ENCODE measurements at regions not wholly inside any gene's neighbourhood (a gene's known extent, or its start where the extent isn't known, plus 50 kb on each side); places are given as distances from the start of the nearest gene placed in this dataset.
"Not testable (repeated sequence)": the region's sequence is repeated elsewhere in the genome, so short reads cannot be mapped to it uniquely, and the experiment has no call there.

GRCh38 chr2:82811946-82812345 is 1647.1 kb downstream of the SUCLG1 start:
- DNase-seq (ENCODE audit: low spot score), result no peak

GRCh38 chr2:82803307-82803706 is 1655.8 kb downstream of the SUCLG1 start:
- no peak for DNase-seq (ENCODE audit: low spot score)

- no peak for DNase-seq (ENCODE audit: low spot score)
Measured at GRCh38 chr2:82797469-82797868, 1661.6 kb downstream of the SUCLG1 start.

DNA sequence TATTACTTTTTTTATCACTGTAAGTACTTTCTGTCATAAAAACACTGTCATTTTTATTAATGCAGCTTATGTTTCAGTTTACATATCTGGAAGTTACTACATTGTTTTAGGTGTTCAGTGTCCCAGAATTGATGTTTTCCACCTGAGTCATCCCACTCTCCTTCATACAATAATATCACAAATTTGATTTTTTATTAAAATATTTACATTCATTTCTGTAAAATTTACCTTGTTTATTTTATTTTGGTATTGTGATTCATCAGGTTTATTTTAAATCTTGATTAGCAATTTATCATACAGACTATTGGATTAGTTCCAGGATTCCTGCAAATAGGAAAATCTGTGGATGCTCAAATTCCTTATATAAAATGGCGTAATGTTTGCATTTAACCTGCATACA is 1662.9 kb downstream of the SUCLG1 start:
- no peak for DNase-seq (ENCODE audit: low spot score)

GRCh38 chr2:82795446-82795845 is 1663.6 kb downstream of the SUCLG1 start:
- DNase-seq (ENCODE audit: low spot score), result no peak

GRCh38 chr2:82793711-82794435 is 1665.2 kb downstream of the SUCLG1 start:
- no peak for DNase-seq (ENCODE audit: low spot score)

DNA sequence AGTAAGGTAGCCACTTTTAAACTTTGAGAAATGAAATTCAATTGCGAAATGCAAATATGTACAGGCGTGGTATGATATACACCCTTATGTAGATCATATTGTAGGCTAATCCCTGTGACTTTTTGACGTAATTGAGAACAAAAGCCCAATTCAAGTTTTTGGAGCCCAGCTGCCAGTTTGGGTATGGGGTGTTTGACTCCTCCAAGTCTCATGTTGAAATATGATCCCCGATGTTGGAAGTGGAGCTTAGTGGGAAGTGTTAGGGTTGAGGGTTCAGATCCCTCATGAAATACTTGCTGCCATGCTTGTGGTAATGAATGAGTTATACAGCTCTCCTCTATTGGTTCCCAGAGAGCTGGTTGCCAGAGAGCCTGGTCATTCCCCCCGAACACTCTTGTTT is 1666.8 kb downstream of the SUCLG1 start:
- DNase-seq (ENCODE audit: low spot score), result no peak

GRCh38 chr2:82790206-82791021 is 1668.7 kb downstream of the SUCLG1 start:
- no peak for DNase-seq (ENCODE audit: low spot score)

- no peak for DNase-seq (ENCODE audit: low spot score)
Measured at GRCh38 chr2:82789851-82790205, 1669.3 kb downstream of the SUCLG1 start.

- no peak for DNase-seq (ENCODE audit: low spot score)
Measured at GRCh38 chr2:82781176-82781915, 1677.7 kb downstream of the SUCLG1 start.

DNA sequence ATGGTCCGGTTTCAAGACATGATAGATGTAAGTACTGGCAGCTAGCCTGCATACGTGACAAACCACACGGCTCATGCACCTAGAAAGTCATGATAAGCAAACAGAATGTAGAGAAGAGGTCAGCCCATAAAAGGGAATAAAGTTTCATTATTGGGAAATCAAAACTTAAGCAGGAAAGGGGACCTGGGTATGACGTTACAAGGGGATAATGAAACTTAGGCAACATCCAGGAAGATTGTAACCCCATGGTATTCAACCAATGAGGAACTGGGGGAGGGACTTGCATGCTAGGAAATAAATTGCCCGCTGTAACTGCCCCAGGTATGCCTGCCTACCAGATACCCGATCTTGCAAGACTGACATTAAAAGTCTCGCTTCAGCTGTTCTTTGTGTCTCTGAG is 1679.0 kb downstream of the SUCLG1 start:
- no peak for DNase-seq (ENCODE audit: low spot score)

DNA sequence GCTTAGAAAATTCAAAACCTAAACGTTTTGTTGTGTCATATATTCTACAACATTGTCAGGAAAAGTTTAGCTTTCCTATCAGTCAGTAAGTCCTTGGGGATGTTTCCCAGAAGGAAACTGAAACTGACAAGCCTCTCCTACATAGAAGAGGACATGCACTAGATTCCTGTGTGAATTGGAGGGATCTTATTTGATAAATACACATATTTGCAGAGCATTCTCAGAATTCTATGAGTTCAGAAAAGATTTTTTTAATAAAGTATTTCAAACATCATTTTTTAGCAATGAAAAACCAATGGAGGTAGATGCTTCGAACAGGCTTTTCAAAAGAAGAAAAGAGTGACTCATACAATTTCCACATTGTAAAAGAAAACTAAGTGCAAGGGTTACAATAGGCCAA is 1706.7 kb downstream of the SUCLG1 start:
- DNase-seq (ENCODE audit: low spot score), result no peak

- no peak for DNase-seq (ENCODE audit: low spot score)
Measured at GRCh38 chr2:82748653-82749052, 1710.4 kb downstream of the SUCLG1 start.

- no peak for DNase-seq (ENCODE audit: low spot score)
Measured at GRCh38 chr2:82740527-82740926, 1718.6 kb downstream of the SUCLG1 start.

DNA sequence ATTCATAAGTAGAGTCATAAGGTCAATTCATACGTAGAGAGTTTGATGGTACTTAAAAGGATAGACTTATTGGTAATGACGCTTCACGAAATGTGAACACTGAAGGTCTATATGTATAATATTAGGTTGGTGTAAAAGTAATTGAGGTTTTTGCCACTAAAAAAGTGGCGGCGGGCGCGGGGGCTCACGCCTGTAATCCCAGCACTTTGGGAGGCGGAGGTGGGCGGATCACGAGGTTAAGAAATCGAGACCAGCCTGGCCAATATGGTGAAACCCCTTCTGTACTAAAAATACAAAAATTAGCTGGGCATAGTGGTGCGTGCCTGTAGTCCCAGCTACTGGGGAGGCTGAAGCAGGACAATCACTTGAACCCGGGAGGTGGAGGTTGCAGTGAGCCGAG is 1721.1 kb downstream of the SUCLG1 start:
- DNase-seq (ENCODE audit: low spot score), result not testable (repeated sequence)

DNA sequence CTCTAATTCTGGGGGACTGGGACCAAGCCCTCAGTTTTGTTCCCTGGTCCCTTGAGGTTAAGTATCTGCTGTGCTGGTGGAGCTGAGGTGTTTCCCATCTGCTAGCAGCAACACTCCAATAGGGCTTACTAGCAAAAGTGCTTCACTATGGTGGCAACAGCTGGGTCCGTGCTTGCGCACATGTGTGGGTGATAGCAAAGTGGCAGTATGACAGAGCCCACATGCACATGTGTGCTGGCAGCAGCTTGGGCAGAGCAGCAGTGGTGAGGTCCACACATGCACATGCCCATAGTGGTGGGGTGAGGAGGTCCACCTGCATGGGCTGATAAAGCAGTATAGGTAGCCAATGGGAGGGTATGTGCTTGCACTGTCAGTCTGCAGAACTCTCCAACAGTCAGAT is 1723.7 kb downstream of the SUCLG1 start:
- no peak for DNase-seq (ENCODE audit: low spot score)

- DNase-seq (ENCODE audit: low spot score), result no peak
Measured at GRCh38 chr2:82731824-82732223, 1727.3 kb downstream of the SUCLG1 start.

DNA sequence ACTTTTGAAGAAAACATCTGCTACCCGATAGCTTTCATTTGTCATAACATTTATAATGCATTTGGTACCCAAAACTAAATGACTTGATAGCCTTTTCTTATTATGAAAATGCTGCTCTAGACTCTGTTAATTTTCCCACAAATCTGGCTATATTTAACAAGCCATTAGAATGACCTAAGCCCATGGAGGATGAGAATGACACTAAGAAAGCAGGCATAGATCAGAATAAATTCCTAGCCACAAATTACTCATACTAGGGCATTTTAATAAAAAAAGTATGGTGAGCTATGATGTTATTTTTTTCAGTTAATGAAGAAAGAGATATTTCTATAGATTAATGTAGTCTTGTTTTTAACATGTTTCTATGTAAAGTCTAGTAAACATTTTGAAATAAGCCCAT is 1728.3 kb downstream of the SUCLG1 start:
- no peak for DNase-seq (ENCODE audit: low spot score)

DNA sequence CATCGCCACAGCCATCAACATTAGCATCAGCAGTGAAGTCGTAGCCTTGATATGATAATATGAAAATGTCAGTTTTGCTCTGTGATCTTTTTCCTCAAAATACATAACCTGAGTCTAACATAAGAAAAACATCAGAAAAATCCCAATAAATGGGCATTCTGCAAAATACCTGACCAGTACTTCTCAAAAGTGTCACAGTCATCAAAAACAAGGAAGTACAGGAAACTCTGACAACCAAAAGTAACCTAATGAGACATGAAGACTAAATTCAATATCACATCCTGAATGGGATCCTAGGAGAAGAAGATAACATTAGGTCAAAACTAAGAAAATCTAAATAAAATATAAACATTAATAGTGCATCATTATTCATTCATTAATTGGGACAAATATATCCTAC is 1731.0 kb downstream of the SUCLG1 start:
- DNase-seq (ENCODE audit: low spot score), result no peak

GRCh38 chr2:82708681-82709080 is 1750.4 kb downstream of the SUCLG1 start:
- no peak for DNase-seq (ENCODE audit: low spot score)

DNA sequence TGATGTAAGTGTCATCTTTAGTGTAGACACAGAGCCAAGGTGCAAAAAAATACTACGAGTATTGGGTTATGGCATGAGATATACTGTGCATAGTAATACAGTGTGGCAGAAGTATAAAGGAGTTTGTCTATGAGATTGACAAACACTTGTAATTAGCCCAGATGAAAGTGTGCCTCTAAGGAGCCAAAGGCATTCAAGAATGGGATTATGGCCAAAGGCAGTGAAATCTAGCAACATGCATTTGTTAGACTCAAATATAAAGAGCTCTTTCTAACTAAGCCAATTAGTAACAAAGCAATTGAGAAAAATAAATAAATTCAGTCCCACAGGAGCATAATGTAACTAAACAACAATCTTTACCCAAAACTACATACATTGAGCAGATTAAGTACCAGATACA is 1761.8 kb downstream of the SUCLG1 start:
- no peak for DNase-seq (ENCODE audit: low spot score)

GRCh38 chr2:82694431-82694830 is 1764.6 kb downstream of the SUCLG1 start:
- no peak for DNase-seq (ENCODE audit: low spot score)
